PC-3 (cell line): ENCODE measurements at regions not wholly inside any gene's neighbourhood (a gene's known extent, or its start where the extent isn't known, plus 50 kb on each side); places are given as distances from the start of the nearest gene placed in this dataset.

ENCODE experiments used
- ATAC-seq: fragments of 200-7000 bp; cut with Tn5 transposase; 2 replicates; pipeline ENCODE4 v1.9.1; 2020; ENCODE audit warnings: mild to moderate bottlenecking, moderate library complexity
- BruUV-seq: library from RNA; stranded (reverse); fragments of 400-500 nt; replicated peaks from 2 replicates; lab custom pipeline; 2021; lab: Mats Ljungman, UMichigan
- CTCF ChIA-PET: fragments of 300-600 bp; sonication (Branson Sonifier 250); formaldehyde crosslinking; loops from one replicate; lab custom pipeline; 2022; ENCODE audit warnings: antibody characterized with exemption; lab: Charles Lee
- POLR2A ChIA-PET: fragments of 300-600 bp; sonication (Branson Sonifier 250); formaldehyde crosslinking; loops from one replicate; lab custom pipeline; 2022; ENCODE audit warnings: antibody characterized with exemption; ENCODE audit not compliant: unreplicated experiment; lab: Charles Lee
- DNase-seq: peaks from one replicate; pipeline ENCODE4 v3.0.0-alpha.2; 2015
- H2AFZ ChIP-seq: fragments of 300-600 bp; sonication (generic); 2 replicates; pipeline ENCODE4 v1.6.0; 2016; ENCODE audit warnings: antibody characterized with exemption, low read length
- H3F3A ChIP-seq: fragments of 300-600 bp; sonication (generic); one replicate; pipeline ENCODE4 v1.6.0; 2017; ENCODE audit warnings: antibody characterized with exemption, low read length, control low read depth, mild to moderate bottlenecking; ENCODE audit not compliant: unreplicated experiment
- H3K27ac ChIP-seq: fragments of 300-600 bp; sonication (generic); 2 replicates; pipeline ENCODE4 v1.5.1; 2016; ENCODE audit warnings: mild to moderate bottlenecking, low read length
- H3K27me3 ChIP-seq: fragments of 300-600 bp; sonication (generic); 2 replicates; pipeline ENCODE4 v1.6.1; 2016; ENCODE audit warnings: low read length, mixed read lengths
- H3K36me3 ChIP-seq: fragments of 300-600 bp; sonication (generic); 2 replicates; pipeline ENCODE4 v1.6.1; 2016; ENCODE audit warnings: low read depth, mixed run types, low read length, mixed read lengths
- H3K4me1 ChIP-seq: fragments of 300-600 bp; sonication (generic); 2 replicates; pipeline ENCODE4 v1.5.1; 2016; ENCODE audit warnings: low read length; ENCODE audit not compliant: insufficient read depth
- H3K4me2 ChIP-seq: fragments of 300-600 bp; sonication (generic); 2 replicates; pipeline ENCODE4 v1.6.0; 2016; ENCODE audit warnings: low read length
- H3K4me3 ChIP-seq: fragments of 300-600 bp; sonication (generic); 2 replicates; pipeline ENCODE4 v1.5.1; 2016; ENCODE audit warnings: mild to moderate bottlenecking, low read length, mixed read lengths
- H3K79me2 ChIP-seq: fragments of 300-600 bp; sonication (generic); 2 replicates; pipeline ENCODE4 v1.6.1; 2017; ENCODE audit warnings: low read length, mixed read lengths
- H3K9ac ChIP-seq: fragments of 300-600 bp; sonication (generic); 2 replicates; pipeline ENCODE4 v1.6.0; 2016; ENCODE audit warnings: mild to moderate bottlenecking, low read length
- H3K9me2 ChIP-seq: fragments of 300-600 bp; sonication (generic); replicated peaks from 2 replicates; pipeline ENCODE4 v1.6.1; 2016; ENCODE audit warnings: mixed run types, low read length, mixed read lengths
- H3K9me3 ChIP-seq: fragments of 300-600 bp; sonication (generic); 2 replicates; pipeline ENCODE4 v1.6.1; 2016; ENCODE audit warnings: low read length, mixed read lengths
- H4K20me1 ChIP-seq: fragments of 300-600 bp; sonication (generic); 2 replicates; pipeline ENCODE4 v1.6.1; 2016; ENCODE audit warnings: low read length, mixed read lengths
- EZH2 ChIP-seq: fragments of 300-600 bp; sonication (generic); IDR thresholded peaks from one replicate; pipeline ENCODE4 v1.6.1; 2017; ENCODE audit warnings: antibody characterized with exemption, mild to moderate bottlenecking, low read length; ENCODE audit not compliant: unreplicated experiment
- EZH2phosphoT487 ChIP-seq: fragments of 300-600 bp; sonication (generic); IDR thresholded peaks from 2 replicates; pipeline ENCODE4 v1.6.1; 2018; ENCODE audit warnings: mild to moderate bottlenecking, antibody characterized with exemption, low read length, borderline replicate concordance
- intact Hi-C: fragments of 100-400 bp; cut with micrococcal nuclease; formaldehyde crosslinking; loops from 2 replicates; pipeline ENCODE4 v1.9.0; 2023
- TF ChIP-seq, protein P1 (sequence below): fragments of 300-600 bp; sonication (generic); conservative IDR thresholded peaks from 2 replicates; pipeline ENCODE4 v1.5.1; 2017; ENCODE audit warnings: antibody characterized with exemption, low read depth, mild to moderate bottlenecking, low read length

- Histone ChIP-seq H3K4me3 (no peak overlapping the region), H3F3A (no peaks in the 10 kb centered on the region), H3K4me2 (no peak overlapping the region), H3K79me2 (no peaks in the 10 kb centered on the region), H3K9me3 (no peaks in the 10 kb centered on the region), H3K9ac (no peak overlapping the region), H4K20me1 (no peaks in the 10 kb centered on the region), H3K9me2 (no peaks in the 10 kb centered on the region), H3K36me3 (no peaks in the 10 kb centered on the region), H2AFZ (no peak overlapping the region), H3K27ac (no peak overlapping the region), H3K27me3 (no peaks in the 10 kb centered on the region), H3K4me1 (no peaks in the 10 kb centered on the region)
- ATAC-seq (no peak), DNase-seq (no peak)
- no TSS peak for BruUV-seq
- POLR2A ChIA-PET: no interaction called here
- TF ChIP-seq, protein P1, sequence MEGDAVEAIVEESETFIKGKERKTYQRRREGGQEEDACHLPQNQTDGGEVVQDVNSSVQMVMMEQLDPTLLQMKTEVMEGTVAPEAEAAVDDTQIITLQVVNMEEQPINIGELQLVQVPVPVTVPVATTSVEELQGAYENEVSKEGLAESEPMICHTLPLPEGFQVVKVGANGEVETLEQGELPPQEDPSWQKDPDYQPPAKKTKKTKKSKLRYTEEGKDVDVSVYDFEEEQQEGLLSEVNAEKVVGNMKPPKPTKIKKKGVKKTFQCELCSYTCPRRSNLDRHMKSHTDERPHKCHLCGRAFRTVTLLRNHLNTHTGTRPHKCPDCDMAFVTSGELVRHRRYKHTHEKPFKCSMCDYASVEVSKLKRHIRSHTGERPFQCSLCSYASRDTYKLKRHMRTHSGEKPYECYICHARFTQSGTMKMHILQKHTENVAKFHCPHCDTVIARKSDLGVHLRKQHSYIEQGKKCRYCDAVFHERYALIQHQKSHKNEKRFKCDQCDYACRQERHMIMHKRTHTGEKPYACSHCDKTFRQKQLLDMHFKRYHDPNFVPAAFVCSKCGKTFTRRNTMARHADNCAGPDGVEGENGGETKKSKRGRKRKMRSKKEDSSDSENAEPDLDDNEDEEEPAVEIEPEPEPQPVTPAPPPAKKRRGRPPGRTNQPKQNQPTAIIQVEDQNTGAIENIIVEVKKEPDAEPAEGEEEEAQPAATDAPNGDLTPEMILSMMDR: no peak
- TF ChIP-seq EZH2phosphoT487 (no peak), EZH2 (no peak)
- intact Hi-C loops: no loop called here
- CTCF ChIA-PET: no interaction called here
Observed at GRCh38 chr10:105643660-105644059, 1002.6 kb downstream of the SORCS3 start.

DNA sequence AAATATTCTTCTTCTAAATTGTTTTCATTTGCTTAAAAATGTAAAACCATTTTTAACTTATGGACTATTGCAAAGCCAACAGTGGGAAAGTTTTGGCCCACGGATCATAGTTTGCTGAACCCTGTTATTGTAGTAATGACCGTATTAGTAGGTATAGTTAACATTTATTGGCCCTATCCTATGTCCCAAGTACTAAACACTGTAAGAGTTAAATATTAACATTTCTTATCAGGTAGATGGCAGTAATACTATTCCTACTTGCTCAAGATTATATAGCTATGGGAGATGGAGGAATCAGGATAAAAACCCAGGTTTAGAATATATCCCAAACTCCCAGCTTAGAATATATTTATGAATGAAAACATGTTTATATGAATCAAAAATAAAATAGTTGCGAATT, 993.2 kb downstream of the SORCS3 start:
- intact Hi-C loops: no loop called here
- no peaks in the 10 kb centered on the region for H3K9me2 ChIP-seq
- H3K4me2 ChIP-seq: no peak overlapping the region
- DNase-seq: no peak
- ChIA-PET CTCF (no interaction called here), POLR2A (no interaction called here)
- no peaks in the 10 kb centered on the region for H3F3A ChIP-seq
- H3K4me3 ChIP-seq: no peak overlapping the region
- no peaks in the 10 kb centered on the region for H3K9me3 ChIP-seq
- H4K20me1 ChIP-seq: no peaks in the 10 kb centered on the region
- TF ChIP-seq EZH2phosphoT487: no peak
- no peak for TF ChIP-seq EZH2
- TF ChIP-seq, protein P1: no peak
- H2AFZ ChIP-seq: no peak overlapping the region
- no TSS peak for BruUV-seq
- no peak for ATAC-seq
- H3K36me3 ChIP-seq: no peaks in the 10 kb centered on the region
- H3K27ac ChIP-seq: no peak overlapping the region
- H3K79me2 ChIP-seq: no peaks in the 10 kb centered on the region
- no peaks in the 10 kb centered on the region for H3K27me3 ChIP-seq
- no peak overlapping the region for H3K9ac ChIP-seq
- H3K4me1 ChIP-seq: no peaks in the 10 kb centered on the region

DNA sequence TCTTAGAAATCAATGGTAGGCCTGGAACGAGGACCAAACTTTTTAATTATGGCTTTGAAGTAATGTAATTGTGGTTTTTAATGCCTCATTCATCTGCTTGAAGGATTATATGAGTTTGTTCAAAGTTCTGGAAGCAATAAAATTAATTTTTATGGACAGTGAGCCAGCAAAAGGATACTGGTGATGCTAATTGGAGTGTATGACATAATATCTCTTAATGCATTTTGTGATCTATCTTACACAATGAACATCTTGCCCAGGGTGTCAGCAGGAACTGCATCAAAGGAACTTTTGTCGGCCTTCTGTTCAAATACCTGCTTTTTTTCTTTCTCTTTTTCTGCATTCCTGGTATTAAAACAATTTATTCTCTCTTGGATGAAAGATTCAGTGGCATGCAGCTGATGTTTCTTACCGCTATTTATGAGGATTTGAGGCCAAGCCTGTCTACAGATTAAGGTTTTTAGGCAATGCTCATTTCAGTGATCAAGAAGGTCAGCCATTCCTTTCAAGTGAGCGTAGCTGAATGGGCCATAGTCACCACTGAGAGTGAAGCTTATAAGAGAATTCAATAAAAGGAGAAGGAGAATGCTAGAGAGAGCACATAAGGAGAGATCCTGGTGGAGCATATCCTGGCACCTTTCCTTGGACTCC, 974.8 kb downstream of the SORCS3 start:
- intact Hi-C loops: no loop called here
- no TSS peak for BruUV-seq
- Histone ChIP-seq H3K4me3 (no peak overlapping the region), H3K9ac (no peak overlapping the region), H3K9me2 (no peaks in the 10 kb centered on the region), H3K4me2 (no peak overlapping the region), H3K79me2 (no peaks in the 10 kb centered on the region), H3F3A (no peaks in the 10 kb centered on the region), H3K9me3 (no peaks in the 10 kb centered on the region), H3K4me1 (no peaks in the 10 kb centered on the region), H4K20me1 (no peaks in the 10 kb centered on the region), H2AFZ (no peak overlapping the region), H3K27me3 (no peaks in the 10 kb centered on the region; the same call in 1 of the 2 replicates), H3K27ac (no peak overlapping the region), H3K36me3 (no peaks in the 10 kb centered on the region)
- ChIA-PET CTCF (no interaction called here), POLR2A (no interaction called here)
- no peak for DNase-seq
- TF ChIP-seq, protein P1: no peak
- TF ChIP-seq EZH2phosphoT487 (no peak), EZH2 (no peak)
- ATAC-seq: no peak
